SU-DHL-6 (cell line): ENCODE measurements at regions not wholly inside any gene's neighbourhood (a gene's known extent, or its start where the extent isn't known, plus 50 kb on each side); places are given as distances from the start of the nearest gene placed in this dataset.

ENCODE experiments used
- H2AFZ ChIP-seq: fragments of 200-600 bp; sonication (generic); 2 replicates; pipeline ENCODE4 v1.6.1; 2014; ENCODE audit warnings: low read depth, mild to moderate bottlenecking, moderate library complexity, mixed read lengths, antibody characterized with exemption, low read length; ENCODE audit not compliant: severe bottlenecking
- H3F3A ChIP-seq: fragments of 200-600 bp; shearing (Covaris generic); 2 replicates; pipeline ENCODE4 v1.6.0; 2016; ENCODE audit warnings: antibody characterized with exemption, mild to moderate bottlenecking; ENCODE audit not compliant: insufficient read depth
- H3K27ac ChIP-seq: fragments of 200-600 bp; sonication (generic); 2 replicates; pipeline ENCODE4 v1.5.1; 2016; ENCODE audit warnings: low read depth, mild to moderate bottlenecking, low read length, moderate library complexity, mixed read lengths
- H3K27me3 ChIP-seq: fragments of 200-600 bp; sonication (generic), shearing (Covaris generic); 2 replicates; pipeline ENCODE4 v1.6.0; 2014; ENCODE audit warnings: mild to moderate bottlenecking, low read length
- H3K36me3 ChIP-seq: fragments of 200-600 bp; sonication (generic); 2 replicates; pipeline ENCODE4 v1.6.1; 2014; ENCODE audit warnings: mild to moderate bottlenecking, low read length, mixed read lengths
- H3K4me2 ChIP-seq: fragments of 300-600, 200-600 bp; shearing (Covaris generic), sonication (generic); 2 replicates; pipeline ENCODE4 v1.6.0; 2014; ENCODE audit warnings: low read length, low read depth, mild to moderate bottlenecking; ENCODE audit not compliant: poor library complexity, severe bottlenecking
- H3K4me3 ChIP-seq: fragments of 200-600 bp; sonication (generic); 2 replicates; pipeline ENCODE4 v1.5.1; 2014; ENCODE audit warnings: antibody characterized with exemption, low read length, mild to moderate bottlenecking, mixed read lengths; ENCODE audit not compliant: insufficient read depth, poor library complexity, severe bottlenecking
- H3K79me2 ChIP-seq: fragments of 200-600 bp; sonication (generic); 2 replicates; pipeline ENCODE4 v1.6.1; 2014; ENCODE audit warnings: mild to moderate bottlenecking, low read length, moderate library complexity; ENCODE audit not compliant: insufficient read depth
- H3K9ac ChIP-seq: fragments of 200-600 bp; sonication (generic); 2 replicates; pipeline ENCODE4 v1.7.0; 2014; ENCODE audit warnings: mild to moderate bottlenecking, low read length
- H3K9me2 ChIP-seq: fragments of 200-600 bp; sonication (generic); replicated peaks from 2 replicates; pipeline ENCODE4 v1.6.1; 2014; ENCODE audit warnings: low read length; ENCODE audit not compliant: insufficient read depth
- H3K9me3 ChIP-seq: fragments of 200-600 bp; sonication (generic); 2 replicates; pipeline ENCODE4 v1.6.1; 2014; ENCODE audit warnings: low read length, mixed read lengths; ENCODE audit not compliant: insufficient read depth
- H4K20me1 ChIP-seq: fragments of 200-600 bp; sonication (generic); 2 replicates; pipeline ENCODE4 v1.6.1; 2014; ENCODE audit warnings: low read depth, mild to moderate bottlenecking, antibody characterized with exemption, low read length, moderate library complexity, mixed read lengths
- EZH2phosphoT487 ChIP-seq: fragments of 200-600 bp; sonication (generic), shearing (Covaris generic); conservative IDR thresholded peaks from 2 replicates; pipeline ENCODE4 v1.6.1; 2018; ENCODE audit warnings: mild to moderate bottlenecking, antibody characterized with exemption, low read length, moderate library complexity, mixed read lengths
- TF ChIP-seq, protein P1 (sequence below): fragments of 200-600 bp; sonication (generic); IDR thresholded peaks from one replicate; pipeline ENCODE4 v1.5.1; 2017; ENCODE audit warnings: antibody characterized with exemption, mild to moderate bottlenecking, low read length, moderate library complexity; ENCODE audit not compliant: insufficient read depth, poor library complexity, severe bottlenecking

DNA sequence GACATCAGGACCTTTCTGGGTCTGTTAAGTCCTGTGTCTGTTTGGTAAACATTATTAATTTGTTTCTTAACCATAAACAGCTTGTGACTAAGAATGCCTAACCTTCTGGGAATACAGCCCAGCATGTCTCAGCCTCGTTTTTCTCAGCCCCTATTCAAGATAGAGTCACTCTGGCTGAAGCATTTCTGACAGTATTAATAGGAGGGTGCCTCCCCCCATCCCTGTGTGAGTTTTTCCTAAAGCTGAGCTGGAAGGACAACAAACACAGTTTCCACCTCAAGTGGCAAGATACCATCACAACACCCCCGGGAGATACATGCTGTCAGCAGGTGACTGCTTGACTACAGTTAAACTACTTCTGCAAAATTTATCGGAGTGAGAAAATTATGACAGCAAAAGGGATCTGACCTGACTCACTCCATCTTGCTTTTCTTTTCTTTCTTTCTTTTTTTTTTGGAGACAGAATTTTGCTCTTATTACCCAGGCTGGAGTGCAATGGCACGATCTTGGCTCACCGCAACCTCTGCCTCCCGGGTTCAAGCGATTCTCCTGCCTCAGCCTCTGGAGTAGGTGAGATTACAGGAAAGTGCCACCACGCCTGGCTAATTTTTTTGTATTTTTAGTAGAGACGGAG lies 59.3 kb upstream of the ABCC4 start:
- H3K79me2 ChIP-seq, result no peaks in the 10 kb centered on the region
- no peak overlapping the region for H2AFZ ChIP-seq
- no peaks in the 10 kb centered on the region for H4K20me1 ChIP-seq
- no peaks in the 10 kb centered on the region for H3K9me2 ChIP-seq
- no peaks in the 10 kb centered on the region for H3K27me3 ChIP-seq
- H3K9ac ChIP-seq, result no peak overlapping the region
- H3K36me3 ChIP-seq, result no peaks in the 10 kb centered on the region
- H3K9me3 ChIP-seq, result no peaks in the 10 kb centered on the region
- no peak overlapping the region for H3K4me3 ChIP-seq
- TF ChIP-seq, protein P1, sequence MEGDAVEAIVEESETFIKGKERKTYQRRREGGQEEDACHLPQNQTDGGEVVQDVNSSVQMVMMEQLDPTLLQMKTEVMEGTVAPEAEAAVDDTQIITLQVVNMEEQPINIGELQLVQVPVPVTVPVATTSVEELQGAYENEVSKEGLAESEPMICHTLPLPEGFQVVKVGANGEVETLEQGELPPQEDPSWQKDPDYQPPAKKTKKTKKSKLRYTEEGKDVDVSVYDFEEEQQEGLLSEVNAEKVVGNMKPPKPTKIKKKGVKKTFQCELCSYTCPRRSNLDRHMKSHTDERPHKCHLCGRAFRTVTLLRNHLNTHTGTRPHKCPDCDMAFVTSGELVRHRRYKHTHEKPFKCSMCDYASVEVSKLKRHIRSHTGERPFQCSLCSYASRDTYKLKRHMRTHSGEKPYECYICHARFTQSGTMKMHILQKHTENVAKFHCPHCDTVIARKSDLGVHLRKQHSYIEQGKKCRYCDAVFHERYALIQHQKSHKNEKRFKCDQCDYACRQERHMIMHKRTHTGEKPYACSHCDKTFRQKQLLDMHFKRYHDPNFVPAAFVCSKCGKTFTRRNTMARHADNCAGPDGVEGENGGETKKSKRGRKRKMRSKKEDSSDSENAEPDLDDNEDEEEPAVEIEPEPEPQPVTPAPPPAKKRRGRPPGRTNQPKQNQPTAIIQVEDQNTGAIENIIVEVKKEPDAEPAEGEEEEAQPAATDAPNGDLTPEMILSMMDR, result no peak
- TF ChIP-seq EZH2phosphoT487, result no peak
- H3K27ac ChIP-seq, result no peak overlapping the region
- no peak overlapping the region for H3K4me2 ChIP-seq
- no peaks in the 10 kb centered on the region for H3F3A ChIP-seq

DNA sequence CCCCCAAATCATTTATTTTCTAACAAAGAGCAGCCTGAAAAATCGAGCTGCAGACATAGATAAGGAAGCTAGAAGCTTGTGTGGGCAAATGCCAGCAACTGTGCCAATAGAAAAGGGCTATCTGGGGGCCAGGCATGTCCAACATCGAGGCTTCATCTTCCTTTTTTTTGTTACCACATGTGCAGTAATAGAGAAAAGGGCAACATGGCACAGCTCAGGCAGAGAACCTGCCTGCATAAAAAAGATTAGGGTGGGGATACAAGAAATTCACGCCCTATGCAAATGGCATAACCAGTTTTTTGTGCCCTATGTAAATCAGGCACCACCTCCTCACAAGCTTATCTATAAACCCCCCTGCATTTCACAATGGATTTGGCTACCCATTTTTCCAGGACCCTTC lies 60.4 kb upstream of the ABCC4 start:
- Histone ChIP-seq H3K9me3 (no peaks in the 10 kb centered on the region), H3K4me3 (no peak overlapping the region), H3K79me2 (no peaks in the 10 kb centered on the region), H2AFZ (no peak overlapping the region), H3K36me3 (no peaks in the 10 kb centered on the region), H3K27ac (no peak overlapping the region), H3K9me2 (no peaks in the 10 kb centered on the region), H4K20me1 (no peaks in the 10 kb centered on the region), H3K9ac (no peak overlapping the region), H3K27me3 (no peaks in the 10 kb centered on the region), H3K4me2 (no peak overlapping the region), H3F3A (no peaks in the 10 kb centered on the region)
- TF ChIP-seq, protein P1, result no peak
- no peak for TF ChIP-seq EZH2phosphoT487

DNA sequence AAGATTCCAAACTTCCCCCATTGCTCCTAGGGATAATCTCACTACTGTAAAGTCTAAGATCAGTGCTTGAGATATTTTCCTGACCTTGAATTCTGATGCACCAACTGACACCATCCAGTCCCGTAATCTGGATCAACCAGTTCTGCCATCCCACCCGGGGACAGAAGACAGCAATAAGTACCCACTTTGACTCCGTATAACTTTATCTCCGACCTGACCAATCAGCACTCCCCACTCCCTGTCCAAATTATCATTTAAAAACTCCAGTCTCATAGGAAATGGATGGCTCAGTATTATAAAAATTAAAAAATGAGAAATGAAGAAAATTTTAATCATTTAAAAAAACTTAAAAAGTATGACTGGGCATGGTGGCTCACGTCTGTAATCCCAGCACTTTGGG lies 61.4 kb upstream of the ABCC4 start:
- Histone ChIP-seq H4K20me1 (no peaks in the 10 kb centered on the region), H3K9me2 (no peaks in the 10 kb centered on the region), H3F3A (no peaks in the 10 kb centered on the region), H3K9ac (no peak overlapping the region), H3K4me2 (no peak overlapping the region), H3K27ac (no peak overlapping the region), H2AFZ (no peak overlapping the region), H3K9me3 (no peaks in the 10 kb centered on the region), H3K4me3 (no peak overlapping the region), H3K36me3 (no peaks in the 10 kb centered on the region), H3K79me2 (no peaks in the 10 kb centered on the region), H3K27me3 (no peaks in the 10 kb centered on the region)
- TF ChIP-seq, protein P1, result no peak
- no peak for TF ChIP-seq EZH2phosphoT487
